CD8-positive, alpha-beta memory T cell (primary cell): ENCODE measurements at regions not wholly inside any gene's neighbourhood (a gene's known extent, or its start where the extent isn't known, plus 50 kb on each side); places are given as distances from the start of the nearest gene placed in this dataset.
"Not testable (repeated sequence)": the region's sequence is repeated elsewhere in the genome, so short reads cannot be mapped to it uniquely, and the experiment has no call there.

Experiments
- CTCF ChIA-PET: fragments of 350-600 bp; sonication (Branson Sonifier 250); formaldehyde crosslinking; loops from one replicate; lab custom pipeline; 2021; ENCODE audit warnings: antibody characterized with exemption; lab: Charles Lee
- POLR2A ChIA-PET: fragments of 350-600 bp; sonication (Branson Sonifier 250); formaldehyde crosslinking; loops from one replicate; lab custom pipeline; 2021; ENCODE audit warnings: antibody characterized with exemption; lab: Charles Lee
- DNase-seq, 5 donors: peaks; one replicate each; pipeline versions ENCODE4 v3.0.0 to v3.0.0-alpha.2; 2020 to 2022; ENCODE audit warnings: mixed read lengths in 1 of 5
- H3K27ac ChIP-seq: one replicate; pipeline ENCODE4 v1.7.0; 2013; ENCODE audit warnings: low read depth, mild to moderate bottlenecking, low read length, moderate library complexity
- H3K27me3 ChIP-seq: 2 replicates; pipeline ENCODE4 v1.7.0; 2013; ENCODE audit warnings: low read length, mild to moderate bottlenecking; ENCODE audit not compliant: insufficient read depth, poor library complexity, severe bottlenecking
- H3K36me3 ChIP-seq: 2 replicates; pipeline ENCODE4 v1.7.0; 2013; ENCODE audit warnings: mild to moderate bottlenecking, low read length, moderate library complexity; ENCODE audit not compliant: insufficient read depth
- H3K4me1 ChIP-seq: 2 replicates; pipeline ENCODE4 v1.7.0; 2013; ENCODE audit warnings: mild to moderate bottlenecking, low read length, moderate library complexity; ENCODE audit not compliant: insufficient read depth
- H3K4me3 ChIP-seq: 2 replicates; pipeline ENCODE4 v1.7.0; 2013; ENCODE audit warnings: mild to moderate bottlenecking, low read length
- H3K9me3 ChIP-seq: 2 replicates; pipeline ENCODE4 v1.7.0; 2013; ENCODE audit warnings: mild to moderate bottlenecking, low read length
- H3K27ac Mint-ChIP-seq, 8 donors: one replicate each; pipeline ENCODE4 v1.8.0; 2020 to 2021; ENCODE audit warnings: mixed read lengths in 8 of 8, mild to moderate bottlenecking in 6 of 8, inconsistent platforms in 3 of 8, moderate library complexity in 3 of 8
- H3K27me3 Mint-ChIP-seq, 2 donors: one replicate each; pipeline ENCODE4 v1.8.0; 2020 to 2021; ENCODE audit warnings: mixed read lengths in 2 of 2, mild to moderate bottlenecking in 1 of 2, moderate library complexity in 1 of 2
- H3K36me3 Mint-ChIP-seq, 3 donors: one replicate each; pipeline ENCODE4 v1.8.0; 2020 to 2021; ENCODE audit warnings: mixed read lengths in 3 of 3, inconsistent platforms in 1 of 3, mild to moderate bottlenecking in 1 of 3
- H3K4me1 Mint-ChIP-seq, 3 donors: one replicate each; pipeline ENCODE4 v1.8.0; 2020 to 2021; ENCODE audit warnings: mixed read lengths in 3 of 3, inconsistent platforms in 1 of 3, mild to moderate bottlenecking in 1 of 3
- H3K4me3 Mint-ChIP-seq, 7 donors: one replicate each; pipeline ENCODE4 v1.8.0; 2020 to 2021; ENCODE audit warnings: mixed read lengths in 7 of 7, mild to moderate bottlenecking in 6 of 7, moderate library complexity in 4 of 7, inconsistent platforms in 2 of 7
- H3K9me3 Mint-ChIP-seq, 5 donors: one replicate each; pipeline ENCODE4 v1.8.0; 2020 to 2022; ENCODE audit warnings: mixed read lengths in 5 of 5, mild to moderate bottlenecking in 3 of 5, moderate library complexity in 2 of 5, inconsistent platforms in 1 of 5

DNA sequence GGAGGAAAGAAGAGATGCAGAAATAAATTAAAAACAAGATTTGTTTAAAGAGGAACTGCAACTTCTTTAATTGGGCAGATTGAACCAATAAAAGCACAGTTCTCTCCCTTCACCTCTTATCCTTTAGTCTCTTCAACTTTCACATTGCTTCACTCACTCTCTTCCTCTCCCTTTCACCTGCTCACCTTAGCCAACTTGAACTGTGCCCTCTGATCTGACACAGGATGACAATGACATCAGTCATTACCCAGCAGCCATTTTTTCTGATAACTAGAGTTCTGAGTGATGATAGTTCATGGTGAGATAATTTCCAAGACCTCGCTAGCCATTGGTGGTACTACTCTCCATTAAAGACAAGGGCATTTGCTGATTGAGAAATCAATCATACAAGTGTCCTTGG lies 134.9 kb upstream of the NBPF26 start:
- H3K9me3 ChIP-seq, H3K27me3 ChIP-seq, H3K36me3 Mint-ChIP-seq, DNase-seq, H3K9me3 Mint-ChIP-seq, POLR2A ChIA-PET, H3K4me1 ChIP-seq, H3K4me3 ChIP-seq, H3K27ac ChIP-seq, H3K27me3 Mint-ChIP-seq, CTCF ChIA-PET, H3K36me3 ChIP-seq, H3K27ac Mint-ChIP-seq, H3K4me3 Mint-ChIP-seq, H3K4me1 Mint-ChIP-seq: not testable (repeated sequence)

DNA sequence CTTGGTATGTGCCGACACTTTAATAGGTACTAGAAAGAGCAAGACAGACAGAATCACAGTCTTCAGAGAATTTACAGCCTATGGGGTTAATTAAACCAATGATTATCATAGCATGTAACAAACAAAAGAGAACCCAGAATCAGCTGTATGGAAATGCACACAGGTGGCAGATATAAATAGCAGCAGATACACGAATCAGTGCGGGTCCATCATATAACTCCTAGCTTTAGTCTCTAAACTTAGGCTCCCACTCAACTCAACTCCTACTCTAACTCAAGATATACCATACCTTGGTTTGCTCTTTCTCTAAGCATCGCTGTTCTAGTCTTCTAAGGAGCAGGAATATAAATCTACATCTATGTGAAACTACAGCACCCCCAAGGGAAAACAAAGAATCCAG lies 132.0 kb upstream of the NBPF26 start:
- CTCF ChIA-PET, DNase-seq, H3K4me3 Mint-ChIP-seq: not testable (repeated sequence)

DNA sequence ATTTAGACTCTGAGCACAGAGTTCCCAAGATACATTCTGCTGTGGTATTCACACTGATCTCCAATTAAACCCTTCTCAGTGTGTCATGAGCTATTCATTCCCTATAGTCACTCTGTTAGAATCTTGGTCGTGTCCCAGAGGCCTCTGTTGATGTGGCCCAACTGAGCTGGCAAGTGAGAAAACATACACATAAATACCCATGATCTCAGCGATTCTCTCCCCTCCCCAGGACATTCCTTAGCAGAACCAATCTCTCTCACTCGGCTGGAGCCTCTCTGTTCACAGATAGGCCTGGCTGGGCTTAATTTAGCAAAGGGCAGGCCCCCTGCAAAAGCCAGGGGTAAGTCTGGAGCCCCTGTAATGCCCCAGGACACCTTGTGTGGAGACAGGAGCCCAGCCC lies 130.8 kb upstream of the NBPF26 start:
- H3K4me1 ChIP-seq, H3K27ac ChIP-seq, H3K9me3 Mint-ChIP-seq, H3K36me3 Mint-ChIP-seq, H3K9me3 ChIP-seq, H3K27me3 Mint-ChIP-seq, H3K27me3 ChIP-seq, POLR2A ChIA-PET, DNase-seq, H3K27ac Mint-ChIP-seq, H3K36me3 ChIP-seq, H3K4me3 Mint-ChIP-seq, H3K4me3 ChIP-seq, CTCF ChIA-PET, H3K4me1 Mint-ChIP-seq: not testable (repeated sequence)

More for the DNA sequence above, 132.0 kb upstream of the NBPF26 start:
- H3K4me1 Mint-ChIP-seq, H3K27me3 ChIP-seq, H3K36me3 Mint-ChIP-seq, H3K9me3 Mint-ChIP-seq, H3K36me3 ChIP-seq, POLR2A ChIA-PET, H3K27ac ChIP-seq, H3K4me3 ChIP-seq, H3K4me1 ChIP-seq, H3K9me3 ChIP-seq, H3K27me3 Mint-ChIP-seq, H3K27ac Mint-ChIP-seq: not testable (repeated sequence)

DNA sequence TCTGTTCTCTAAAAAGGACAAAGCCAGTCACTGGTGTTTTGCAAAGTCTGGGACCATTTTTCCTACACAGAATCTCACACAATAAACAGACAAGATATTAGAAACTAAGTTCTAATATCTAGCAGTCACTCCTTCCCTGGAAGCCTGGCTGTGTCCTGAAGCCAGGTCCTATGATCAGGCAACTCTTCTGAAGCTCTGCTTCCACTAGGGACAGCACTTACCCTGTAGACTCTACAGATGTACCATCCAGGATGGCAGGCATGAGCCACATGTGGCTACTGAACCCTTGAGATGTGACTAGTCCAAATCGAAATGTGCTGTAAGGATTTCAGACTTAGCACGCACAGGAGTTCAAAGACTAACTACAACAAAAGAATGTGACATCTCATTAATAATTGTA lies 130.1 kb upstream of the NBPF26 start:
- H3K27me3 ChIP-seq, H3K27ac ChIP-seq, CTCF ChIA-PET, H3K27ac Mint-ChIP-seq, H3K9me3 ChIP-seq, H3K4me3 Mint-ChIP-seq, H3K4me1 ChIP-seq, POLR2A ChIA-PET, H3K4me1 Mint-ChIP-seq, H3K9me3 Mint-ChIP-seq, H3K36me3 ChIP-seq, H3K4me3 ChIP-seq, H3K27me3 Mint-ChIP-seq, DNase-seq, H3K36me3 Mint-ChIP-seq: not testable (repeated sequence)

DNA sequence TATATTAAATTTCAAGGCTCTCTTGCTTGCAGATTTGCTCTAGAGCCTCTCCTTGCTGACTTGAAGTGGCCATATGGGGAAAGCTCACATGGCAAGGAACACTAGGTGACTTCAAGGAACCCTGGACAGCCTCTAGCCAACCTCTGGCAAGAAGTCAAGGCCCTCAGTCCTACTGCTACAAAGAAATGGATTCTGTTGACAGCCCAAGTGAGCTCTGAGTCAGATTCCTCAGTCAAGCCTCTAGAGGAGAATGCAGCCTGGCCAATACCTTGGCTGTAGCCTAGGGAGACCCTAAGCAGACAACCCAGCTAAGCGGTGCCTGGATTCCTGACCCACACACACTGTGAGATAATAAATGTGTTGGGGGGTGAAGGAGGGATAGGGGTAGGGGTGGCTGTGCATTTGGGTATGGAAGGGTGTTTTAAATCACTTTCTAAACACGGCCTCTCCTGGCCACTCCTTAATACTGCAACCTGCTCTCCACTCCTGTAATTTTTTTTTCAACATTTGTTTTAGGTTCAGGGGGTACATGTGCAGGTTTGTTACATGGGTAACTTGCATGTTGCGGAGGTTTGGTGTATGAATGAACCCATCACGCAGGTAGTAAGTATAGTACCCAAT lies 125.3 kb upstream of the NBPF26 start:
- H3K4me1 Mint-ChIP-seq, H3K27ac Mint-ChIP-seq, H3K27me3 Mint-ChIP-seq, H3K4me3 ChIP-seq, H3K9me3 ChIP-seq, H3K27ac ChIP-seq, POLR2A ChIA-PET, H3K36me3 ChIP-seq, H3K4me1 ChIP-seq, H3K27me3 ChIP-seq, H3K9me3 Mint-ChIP-seq, CTCF ChIA-PET, H3K36me3 Mint-ChIP-seq, DNase-seq, H3K4me3 Mint-ChIP-seq: not testable (repeated sequence)

DNA sequence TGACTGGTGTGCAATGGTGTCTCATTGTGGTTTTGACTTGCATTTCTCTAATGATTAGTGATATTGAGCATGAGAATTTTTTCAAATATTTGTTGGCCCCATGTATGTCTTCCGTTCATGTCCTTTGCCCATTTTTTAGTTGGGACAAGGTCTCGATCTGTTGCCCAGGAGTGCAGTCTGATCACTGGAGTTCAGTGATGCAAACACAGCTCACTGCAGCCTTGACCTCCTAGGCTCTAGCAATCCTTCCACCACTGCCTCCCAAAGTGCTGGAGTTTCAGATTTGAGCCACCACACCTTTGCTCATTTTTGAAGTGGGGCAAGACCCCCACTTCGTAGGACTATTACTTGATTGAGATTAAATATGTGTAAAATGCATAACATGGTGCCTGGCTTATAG lies 124.2 kb upstream of the NBPF26 start:
- DNase-seq, H3K36me3 ChIP-seq, POLR2A ChIA-PET, H3K9me3 ChIP-seq, H3K27me3 Mint-ChIP-seq, H3K4me1 Mint-ChIP-seq, H3K27ac Mint-ChIP-seq, H3K9me3 Mint-ChIP-seq, H3K27ac ChIP-seq, CTCF ChIA-PET, H3K36me3 Mint-ChIP-seq, H3K4me3 Mint-ChIP-seq, H3K4me1 ChIP-seq, H3K27me3 ChIP-seq, H3K4me3 ChIP-seq: not testable (repeated sequence)

DNA sequence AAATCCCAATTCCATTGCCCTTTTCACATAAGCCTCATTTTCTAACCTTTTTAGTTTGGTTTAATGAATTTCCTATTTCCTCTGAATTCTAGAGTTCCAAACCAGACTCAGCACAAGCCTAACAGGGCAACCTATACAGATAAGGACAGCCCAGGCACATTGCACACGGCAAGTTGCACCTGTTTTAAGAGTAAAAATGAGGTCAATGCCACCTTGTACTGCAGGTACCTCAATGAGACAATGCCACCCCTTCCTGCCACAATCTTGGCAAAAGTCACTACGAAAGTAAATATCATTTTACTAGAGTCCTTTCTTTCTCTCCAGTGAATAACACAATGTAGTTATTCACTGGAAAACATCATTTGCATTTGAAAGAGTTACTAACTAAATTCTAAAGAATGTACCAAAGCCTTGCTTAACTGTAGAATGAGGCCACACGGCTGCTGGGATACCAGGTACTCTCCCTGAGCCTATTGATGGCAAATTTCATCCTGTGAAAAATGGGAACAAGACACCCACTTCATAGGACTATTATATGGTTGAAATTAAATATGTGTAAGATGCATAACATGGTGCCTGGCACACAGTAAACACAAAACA lies 123.2 kb upstream of the NBPF26 start:
- H3K27ac Mint-ChIP-seq, H3K9me3 Mint-ChIP-seq, H3K36me3 ChIP-seq, POLR2A ChIA-PET, H3K27me3 ChIP-seq, H3K36me3 Mint-ChIP-seq, H3K9me3 ChIP-seq, H3K4me3 ChIP-seq, DNase-seq, H3K4me3 Mint-ChIP-seq, H3K27me3 Mint-ChIP-seq, H3K4me1 Mint-ChIP-seq, CTCF ChIA-PET, H3K27ac ChIP-seq, H3K4me1 ChIP-seq: not testable (repeated sequence)

DNA sequence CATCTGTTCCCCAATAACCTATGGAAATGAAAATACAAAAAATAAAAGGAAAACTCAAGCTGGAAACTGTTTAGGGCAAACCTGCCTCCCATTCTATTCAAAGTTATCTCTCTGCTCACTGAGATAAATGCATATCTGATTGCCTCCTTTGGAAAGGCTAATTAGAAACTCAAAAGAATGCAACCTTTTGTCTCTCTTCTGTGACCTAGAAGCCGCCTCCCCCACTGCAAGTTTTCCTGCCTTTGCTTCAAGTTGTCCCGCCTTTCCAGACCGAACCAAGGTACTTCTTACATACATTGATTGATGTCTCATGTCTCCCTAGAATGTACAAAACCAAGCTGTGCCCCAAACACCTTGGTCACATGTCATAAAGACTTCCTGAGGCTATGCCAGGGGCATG lies 115.9 kb upstream of the NBPF26 start:
- POLR2A ChIA-PET, H3K9me3 Mint-ChIP-seq, DNase-seq, H3K36me3 ChIP-seq, H3K4me1 Mint-ChIP-seq, CTCF ChIA-PET, H3K4me1 ChIP-seq, H3K9me3 ChIP-seq, H3K27ac ChIP-seq, H3K4me3 ChIP-seq, H3K4me3 Mint-ChIP-seq, H3K27me3 Mint-ChIP-seq, H3K27me3 ChIP-seq, H3K27ac Mint-ChIP-seq, H3K36me3 Mint-ChIP-seq: not testable (repeated sequence)
